ENCODE measurements at regions not wholly inside any gene's neighbourhood (a gene's known extent, or its start where the extent isn't known, plus 50 kb on each side); places are given as distances from the start of the nearest gene placed in this dataset.
A peak's percentile ranks its signal among the peaks of the same experiment; 100 is the strongest.

GRCh38 chr6:56378507-56378906 lies 131.1 kb upstream of the COL21A1 start:
- DNase-seq (ENCODE audit: low spot score): no peak

GRCh38 chr6:56377295-56377694 lies 129.9 kb upstream of the COL21A1 start:
- DNase-seq (ENCODE audit: low spot score): no peak

- no peak for DNase-seq (ENCODE audit: low spot score)
Observed at GRCh38 chr6:56375806-56376205, 128.4 kb upstream of the COL21A1 start.

- DNase-seq (ENCODE audit: low spot score): no peak
Observed at GRCh38 chr6:56374841-56375369, 127.5 kb upstream of the COL21A1 start.

- DNase-seq (ENCODE audit: low spot score): no peak
Observed at GRCh38 chr6:56372406-56372995, 125.1 kb upstream of the COL21A1 start.

- peak; percentile 3 for DNase-seq (ENCODE audit: low spot score)
Observed at GRCh38 chr6:56370561-56371211, 123.3 kb upstream of the COL21A1 start.

- no peak for DNase-seq (ENCODE audit: low spot score)
Observed at GRCh38 chr6:56370127-56370540, 122.8 kb upstream of the COL21A1 start.

GRCh38 chr6:56368491-56368890 lies 121.1 kb upstream of the COL21A1 start:
- DNase-seq (ENCODE audit: low spot score): no peak

- DNase-seq (ENCODE audit: low spot score): no peak
Observed at GRCh38 chr6:56366141-56366852, 118.9 kb upstream of the COL21A1 start.

GRCh38 chr6:56364827-56365339 lies 117.5 kb upstream of the COL21A1 start:
- no peak for DNase-seq (ENCODE audit: low spot score)

- no peak for DNase-seq (ENCODE audit: low spot score)
Observed at GRCh38 chr6:56364431-56364826, 117.0 kb upstream of the COL21A1 start.

- no peak for DNase-seq (ENCODE audit: low spot score)
Observed at GRCh38 chr6:56363796-56364430, 116.5 kb upstream of the COL21A1 start.

GRCh38 chr6:56361812-56362211 lies 114.4 kb upstream of the COL21A1 start:
- DNase-seq (ENCODE audit: low spot score): no peak

GRCh38 chr6:56359201-56359899 lies 112.0 kb upstream of the COL21A1 start:
- peak; percentile 50 for DNase-seq (ENCODE audit: low spot score)

GRCh38 chr6:56357616-56358373 lies 110.4 kb upstream of the COL21A1 start:
- DNase-seq (ENCODE audit: low spot score): no peak

GRCh38 chr6:56356426-56356825 lies 109.0 kb upstream of the COL21A1 start:
- no peak for DNase-seq (ENCODE audit: low spot score)

GRCh38 chr6:56353860-56354259 lies 106.5 kb upstream of the COL21A1 start:
- no peak for DNase-seq (ENCODE audit: low spot score)

GRCh38 chr6:56350628-56351260 lies 103.4 kb upstream of the COL21A1 start:
- no peak for DNase-seq (ENCODE audit: low spot score)

GRCh38 chr6:56349194-56349593 lies 101.8 kb upstream of the COL21A1 start:
- no peak for DNase-seq (ENCODE audit: low spot score)

- DNase-seq (ENCODE audit: low spot score): no peak
Observed at GRCh38 chr6:56348578-56348977, 101.2 kb upstream of the COL21A1 start.

- DNase-seq (ENCODE audit: low spot score): no peak
Observed at GRCh38 chr6:56347526-56347925, 100.1 kb upstream of the COL21A1 start.

All from germinal center (tissue), 1 donor.